Activated CD8-positive, alpha-beta T cell treated with anti-CD3 and anti-CD28 coated beads for 36 hours (primary cell): ENCODE measurements at regions not wholly inside any gene's neighbourhood (a gene's known extent, or its start where the extent isn't known, plus 50 kb on each side); places are given as distances from the start of the nearest gene placed in this dataset.

ENCODE experiments used
- ATAC-seq: fragments of 200-7000 bp; cut with Tn5 transposase; one replicate; pipeline ENCODE4 v1.10.0; 2021; ENCODE audit warnings: mild to moderate bottlenecking, moderate library complexity
- CTCF ChIA-PET: fragments of 350-600 bp; sonication (Branson Sonifier 250); formaldehyde crosslinking; loops from one replicate; lab custom pipeline; 2021; ENCODE audit warnings: antibody characterized with exemption; lab: Charles Lee
- POLR2A ChIA-PET: fragments of 350-600 bp; sonication (Branson Sonifier 250); formaldehyde crosslinking; loops from one replicate; lab custom pipeline; 2021; ENCODE audit warnings: antibody characterized with exemption; lab: Charles Lee
- DNase-seq: peaks from one replicate; pipeline ENCODE4 v3.0.0-alpha.2; 2020
- H3K27ac Mint-ChIP-seq: one replicate; pipeline ENCODE4 v1.8.0; 2021; ENCODE audit warnings: mild to moderate bottlenecking, mixed read lengths
- H3K27me3 Mint-ChIP-seq: one replicate; pipeline ENCODE4 v1.8.0; 2021; ENCODE audit warnings: mixed read lengths
- H3K36me3 Mint-ChIP-seq: one replicate; pipeline ENCODE4 v1.8.0; 2021; ENCODE audit warnings: low read depth, mixed read lengths
- H3K4me1 Mint-ChIP-seq: one replicate; pipeline ENCODE4 v1.8.0; 2021; ENCODE audit warnings: low read depth, mixed read lengths
- H3K4me3 Mint-ChIP-seq: one replicate; pipeline ENCODE4 v1.8.0; 2021; ENCODE audit warnings: mild to moderate bottlenecking, moderate library complexity, mixed read lengths
- H3K9me3 Mint-ChIP-seq: one replicate; pipeline ENCODE4 v1.8.0; 2021; ENCODE audit warnings: mixed read lengths
- intact Hi-C: fragments of 100-400 bp; cut with micrococcal nuclease; formaldehyde crosslinking; loops from one replicate; pipeline ENCODE4 v1.10.0; 2022
- TF ChIP-seq, protein P1 (sequence below): fragments of 200-600 bp; IDR thresholded peaks from one replicate; pipeline ENCODE4 v1.8.0; 2022; ENCODE audit warnings: antibody characterized with exemption, mild to moderate bottlenecking

DNA sequence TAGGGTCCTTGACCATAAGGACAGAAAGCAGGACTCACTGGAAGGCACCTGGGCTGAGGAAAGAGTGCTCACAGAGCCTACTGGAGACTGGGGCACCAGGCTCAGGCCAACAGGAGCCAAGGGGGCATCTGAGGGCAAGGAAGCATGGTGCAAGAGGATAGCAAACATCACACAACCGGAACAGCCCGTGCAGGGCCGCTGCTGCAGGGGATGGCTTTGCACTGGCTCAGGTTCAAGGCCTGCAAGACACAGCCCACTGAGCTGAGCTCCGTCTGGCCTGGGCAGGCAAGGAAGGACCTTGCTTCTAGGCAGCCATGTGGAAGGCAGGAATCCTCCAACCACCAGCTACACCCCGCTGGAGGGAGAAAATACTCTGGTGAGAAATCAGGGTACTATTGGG, 59.8 kb upstream of the KIF26B start:
- ChIA-PET CTCF (no interaction called here), POLR2A (no interaction called here)
- Mint-ChIP-seq H3K4me1 (no peaks in the 10 kb centered on the region), H3K27me3 (no peaks in the 10 kb centered on the region), H3K27ac (no peak overlapping the region), H3K4me3 (no peak overlapping the region), H3K9me3 (no peaks in the 10 kb centered on the region), H3K36me3 (no peaks in the 10 kb centered on the region)
- ATAC-seq (no peak), DNase-seq (no peak)
- TF ChIP-seq, protein P1, sequence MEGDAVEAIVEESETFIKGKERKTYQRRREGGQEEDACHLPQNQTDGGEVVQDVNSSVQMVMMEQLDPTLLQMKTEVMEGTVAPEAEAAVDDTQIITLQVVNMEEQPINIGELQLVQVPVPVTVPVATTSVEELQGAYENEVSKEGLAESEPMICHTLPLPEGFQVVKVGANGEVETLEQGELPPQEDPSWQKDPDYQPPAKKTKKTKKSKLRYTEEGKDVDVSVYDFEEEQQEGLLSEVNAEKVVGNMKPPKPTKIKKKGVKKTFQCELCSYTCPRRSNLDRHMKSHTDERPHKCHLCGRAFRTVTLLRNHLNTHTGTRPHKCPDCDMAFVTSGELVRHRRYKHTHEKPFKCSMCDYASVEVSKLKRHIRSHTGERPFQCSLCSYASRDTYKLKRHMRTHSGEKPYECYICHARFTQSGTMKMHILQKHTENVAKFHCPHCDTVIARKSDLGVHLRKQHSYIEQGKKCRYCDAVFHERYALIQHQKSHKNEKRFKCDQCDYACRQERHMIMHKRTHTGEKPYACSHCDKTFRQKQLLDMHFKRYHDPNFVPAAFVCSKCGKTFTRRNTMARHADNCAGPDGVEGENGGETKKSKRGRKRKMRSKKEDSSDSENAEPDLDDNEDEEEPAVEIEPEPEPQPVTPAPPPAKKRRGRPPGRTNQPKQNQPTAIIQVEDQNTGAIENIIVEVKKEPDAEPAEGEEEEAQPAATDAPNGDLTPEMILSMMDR = no peak
- intact Hi-C loops = no loop called here

GRCh38 chr1:245094092-245094491, 60.7 kb upstream of the KIF26B start:
- TF ChIP-seq, protein P1 = no peak
- Mint-ChIP-seq H3K4me1 (no peaks in the 10 kb centered on the region), H3K36me3 (no peaks in the 10 kb centered on the region), H3K9me3 (no peaks in the 10 kb centered on the region), H3K27ac (no peak overlapping the region), H3K27me3 (no peaks in the 10 kb centered on the region), H3K4me3 (no peak overlapping the region)
- intact Hi-C loops = no loop called here
- POLR2A ChIA-PET = no interaction called here
- ATAC-seq (no peak), DNase-seq (no peak)
- CTCF ChIA-PET = no interaction called here

DNA sequence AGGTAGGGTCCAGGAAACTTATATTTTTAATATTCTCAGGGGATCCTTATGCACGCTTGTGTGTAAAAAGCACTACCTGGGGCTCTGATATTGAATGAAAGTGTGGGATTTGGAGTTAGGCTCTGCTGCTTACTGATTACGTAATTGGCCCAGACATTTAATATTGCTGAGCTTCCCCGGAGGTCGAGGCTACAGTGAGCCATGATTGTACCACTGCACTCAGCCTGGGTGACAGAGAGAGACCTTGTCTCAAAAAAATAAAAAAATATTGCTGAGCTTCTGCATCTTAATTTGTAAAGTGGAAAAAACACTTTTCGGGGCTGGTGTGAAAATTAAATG, 62.2 kb upstream of the KIF26B start:
- no peaks in the 10 kb centered on the region for H3K36me3 Mint-ChIP-seq

GRCh38 chr1:245091818-245092637, 62.8 kb upstream of the KIF26B start:
- TF ChIP-seq, protein P1 = no peak
- no peak overlapping the region for H3K27ac Mint-ChIP-seq
- H3K4me3 Mint-ChIP-seq = no peak overlapping the region
- ChIA-PET POLR2A (no interaction called here), CTCF (interaction anchor here (1.5 kb wide), 1 partner anchor 12 kb away, joined by 4 read pairs; no protein-coding TSS in a partner anchor)
- peak; percentile 45 for ATAC-seq
- H3K9me3 Mint-ChIP-seq = no peaks in the 10 kb centered on the region
- no peaks in the 10 kb centered on the region for H3K36me3 Mint-ChIP-seq
- DNase-seq = no peak
- intact Hi-C loops = no loop called here
- no peaks in the 10 kb centered on the region for H3K27me3 Mint-ChIP-seq
- H3K4me1 Mint-ChIP-seq = no peaks in the 10 kb centered on the region

More for the DNA sequence above, 62.2 kb upstream of the KIF26B start:
- Mint-ChIP-seq H3K27me3 (no peaks in the 10 kb centered on the region), H3K27ac (no peak overlapping the region), H3K4me1 (no peaks in the 10 kb centered on the region), H3K9me3 (no peaks in the 10 kb centered on the region), H3K4me3 (no peak overlapping the region)
- ATAC-seq (no peak), DNase-seq (no peak)
- intact Hi-C loops = no loop called here
- CTCF ChIA-PET = interaction anchor here (1.5 kb wide), 1 partner anchor 13 kb away, joined by 4 read pairs; no protein-coding TSS in a partner anchor
- POLR2A ChIA-PET = no interaction called here
- TF ChIP-seq, protein P1 = no peak

DNA sequence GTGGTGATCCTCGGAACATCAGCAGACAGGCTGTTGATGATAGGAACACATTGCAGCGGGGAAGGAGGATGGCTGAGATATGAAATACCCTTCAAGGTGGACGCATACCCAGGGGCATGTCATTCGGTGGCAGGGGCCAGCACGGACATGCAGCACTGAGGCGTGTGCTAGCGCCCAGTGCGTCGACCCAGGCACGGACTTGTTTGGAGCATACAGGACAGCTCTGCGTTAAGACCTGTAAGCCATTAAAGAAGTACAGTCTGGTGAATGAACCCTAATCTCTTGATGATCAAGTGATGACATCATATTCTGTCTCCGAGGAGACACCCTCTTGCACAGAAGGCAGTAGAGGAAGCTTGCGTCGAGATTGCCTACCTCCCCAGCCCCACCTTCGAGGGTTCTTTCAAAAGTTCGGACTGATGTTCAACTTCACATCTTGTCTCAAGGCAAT, 63.6 kb upstream of the KIF26B start:
- Mint-ChIP-seq H3K4me3 (no peak overlapping the region), H3K27ac (no peak overlapping the region), H3K4me1 (no peaks in the 10 kb centered on the region), H3K27me3 (no peaks in the 10 kb centered on the region), H3K36me3 (no peaks in the 10 kb centered on the region), H3K9me3 (no peaks in the 10 kb centered on the region)
- ATAC-seq (no peak), DNase-seq (no peak)
- ChIA-PET POLR2A (no interaction called here), CTCF (no interaction called here)
- TF ChIP-seq, protein P1 = no peak
- intact Hi-C loops = no loop called here
